Dermis blood vessel endothelial cell (primary cell): ENCODE measurements at regions not wholly inside any gene's neighbourhood (a gene's known extent, or its start where the extent isn't known, plus 50 kb on each side); places are given as distances from the start of the nearest gene placed in this dataset.
"Not testable (repeated sequence)": the region's sequence is repeated elsewhere in the genome, so short reads cannot be mapped to it uniquely, and the experiment has no call there.

Source experiments
- DNase-seq: peaks from one replicate; pipeline ENCODE4 v3.0.0; 2010

DNA sequence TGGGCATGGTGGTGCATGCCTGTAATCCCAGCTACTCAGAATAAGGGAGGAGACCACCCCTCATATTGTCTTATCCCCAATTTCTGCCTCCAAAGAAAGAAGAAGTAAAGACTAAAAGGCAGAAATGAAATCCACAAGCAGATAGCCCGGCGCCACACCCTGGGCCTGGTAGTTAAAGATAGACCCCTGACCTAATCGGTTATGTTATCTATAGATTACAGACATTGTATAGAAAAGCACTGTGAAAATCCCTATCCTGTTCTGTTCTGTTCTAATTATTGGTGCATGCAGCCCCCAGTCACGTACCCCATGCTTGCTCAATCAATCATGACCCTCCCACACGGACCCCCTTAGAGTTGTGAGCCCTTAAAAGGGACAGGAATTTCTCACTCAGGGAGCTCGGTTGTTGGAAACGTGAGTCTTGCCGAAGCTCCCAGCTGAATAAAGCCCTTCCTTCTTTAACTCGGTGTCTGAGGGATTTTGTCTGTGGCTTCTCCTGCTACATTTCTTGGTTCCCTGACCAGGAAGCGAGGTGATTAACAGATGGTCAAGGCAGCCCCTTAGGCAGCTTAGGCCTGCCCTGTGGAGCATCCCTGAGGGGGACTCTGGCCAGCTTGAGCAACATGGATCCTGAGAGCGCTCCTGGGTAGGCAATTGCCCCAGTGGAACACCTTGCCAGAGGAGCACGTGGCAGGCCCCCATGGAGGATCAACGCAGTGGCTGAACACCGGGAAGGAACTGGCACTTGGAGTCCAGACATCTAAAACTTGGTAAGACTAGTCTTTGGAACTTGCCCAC lies 188.7 kb upstream of the NDUFV2 start:
- not testable (repeated sequence) for DNase-seq

DNA sequence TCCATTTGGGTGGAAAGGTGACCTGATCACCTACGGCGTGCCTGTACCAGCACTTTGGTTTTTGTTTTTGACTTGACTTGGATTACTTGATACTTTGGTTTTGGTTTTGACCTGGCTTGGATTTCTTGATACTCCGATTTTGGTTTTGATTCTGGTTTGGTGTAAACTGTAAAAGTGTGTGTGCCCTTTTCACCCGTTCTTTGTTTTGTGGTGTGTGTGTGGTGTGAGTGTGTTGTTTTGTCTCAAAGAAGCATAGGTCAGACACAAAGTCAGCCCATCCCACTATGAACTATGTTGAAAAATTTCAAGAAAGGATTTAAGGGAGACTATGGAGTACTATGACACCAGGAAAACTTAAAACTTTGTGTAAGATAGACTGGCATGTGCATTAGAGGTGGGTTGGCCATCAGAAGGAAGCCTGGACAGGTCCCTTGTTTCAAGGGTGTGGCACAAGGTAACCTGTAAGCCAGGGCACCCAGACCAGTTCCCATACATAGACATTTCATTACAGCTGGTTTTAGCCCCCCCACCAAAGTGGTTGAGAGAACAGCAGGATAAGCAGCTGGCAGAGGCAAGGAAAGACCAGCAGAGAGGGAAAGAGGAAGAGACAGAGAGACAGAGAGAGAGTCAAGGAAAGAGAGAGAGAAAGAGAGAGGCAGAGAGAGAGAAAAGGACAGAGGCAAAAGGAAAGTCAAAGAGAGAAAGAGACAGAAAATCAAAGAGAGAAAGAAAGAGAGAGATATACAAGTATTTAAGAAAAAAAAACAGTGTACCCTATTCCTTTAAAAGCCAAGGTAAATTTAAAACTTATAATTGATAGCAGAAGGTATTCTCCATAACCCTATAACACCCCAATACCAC lies 187.9 kb upstream of the NDUFV2 start:
- DNase-seq, result not testable (repeated sequence)

DNA sequence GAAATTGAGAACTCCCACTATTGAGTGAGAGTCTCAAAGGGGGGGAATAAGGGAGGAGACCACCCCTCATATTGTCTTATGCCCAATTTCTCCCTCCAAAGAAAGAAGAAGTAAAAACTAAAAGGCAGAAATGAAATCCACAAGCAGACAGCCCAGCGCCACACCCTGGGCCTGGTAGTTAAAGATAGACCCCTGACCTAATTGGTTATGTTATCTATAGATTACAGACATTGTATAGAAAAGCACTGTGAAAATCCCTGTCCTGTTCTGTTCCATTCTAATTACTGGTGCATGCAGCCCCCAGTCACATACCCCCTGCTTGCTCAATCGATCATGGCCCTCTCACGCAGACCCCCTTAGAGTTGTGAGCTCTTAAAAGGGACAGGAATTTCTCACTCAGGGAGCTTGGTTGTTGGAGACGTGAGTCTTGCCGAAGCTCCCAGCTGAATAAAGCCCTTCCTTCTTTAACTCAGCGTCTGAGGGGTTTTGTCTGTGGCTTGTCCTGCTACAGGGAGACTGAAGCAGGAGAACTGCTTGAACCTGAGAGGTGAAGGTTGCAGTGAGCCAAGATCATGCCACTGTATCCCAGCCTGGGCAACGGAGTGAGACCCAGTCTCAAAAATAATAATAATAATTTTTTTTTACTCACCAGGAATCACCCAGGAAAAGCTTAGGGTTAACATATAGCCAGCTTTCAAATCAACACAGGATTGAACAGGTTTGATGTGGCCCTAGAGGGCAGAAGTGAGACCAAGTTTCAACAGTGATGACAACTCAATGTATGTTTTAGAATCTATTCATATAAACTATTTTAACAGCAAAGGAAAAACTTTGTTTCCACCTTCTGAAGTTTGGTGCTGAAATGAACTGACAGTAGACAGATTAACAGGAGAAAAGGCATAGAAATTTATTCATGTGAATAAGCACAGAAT lies 181.4 kb upstream of the NDUFV2 start:
- not testable (repeated sequence) for DNase-seq

DNA sequence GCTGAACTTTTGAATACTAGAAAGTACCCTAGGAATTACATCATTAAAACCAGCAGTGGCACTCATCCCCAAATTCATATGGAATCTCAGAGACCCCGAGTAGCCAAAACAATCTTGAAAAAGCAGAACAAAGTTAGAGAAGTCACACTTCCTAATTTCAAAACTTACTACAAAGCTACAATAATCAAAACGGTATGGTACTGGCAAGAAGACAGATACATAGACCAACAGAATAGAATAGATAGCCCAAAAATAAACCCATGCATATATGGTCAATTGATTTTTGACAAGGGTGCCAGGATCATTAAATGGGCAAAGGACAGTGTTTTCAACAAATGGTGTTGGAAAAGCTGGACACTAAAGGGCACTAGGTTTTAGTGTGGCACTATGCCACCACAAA lies 176.0 kb upstream of the NDUFV2 start:
- DNase-seq, result no peak

DNA sequence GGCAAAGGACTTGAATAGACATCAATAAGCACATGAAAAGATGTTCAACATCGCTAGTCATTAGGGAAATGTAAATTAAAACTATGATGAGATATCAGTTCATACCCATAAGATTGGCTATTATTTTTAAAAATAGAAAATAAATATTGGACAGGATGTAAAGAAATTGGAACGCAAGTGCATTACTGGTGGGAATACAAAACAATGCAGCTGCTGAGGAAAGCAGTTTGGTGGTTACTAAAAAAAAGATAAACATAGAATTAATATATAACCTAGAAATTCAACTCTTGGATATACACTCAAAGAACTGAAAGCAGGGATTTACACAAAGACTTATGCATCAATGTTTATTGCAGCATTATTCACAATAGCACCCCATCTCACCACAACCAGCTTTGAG lies 174.5 kb upstream of the NDUFV2 start:
- DNase-seq, result no peak

DNA sequence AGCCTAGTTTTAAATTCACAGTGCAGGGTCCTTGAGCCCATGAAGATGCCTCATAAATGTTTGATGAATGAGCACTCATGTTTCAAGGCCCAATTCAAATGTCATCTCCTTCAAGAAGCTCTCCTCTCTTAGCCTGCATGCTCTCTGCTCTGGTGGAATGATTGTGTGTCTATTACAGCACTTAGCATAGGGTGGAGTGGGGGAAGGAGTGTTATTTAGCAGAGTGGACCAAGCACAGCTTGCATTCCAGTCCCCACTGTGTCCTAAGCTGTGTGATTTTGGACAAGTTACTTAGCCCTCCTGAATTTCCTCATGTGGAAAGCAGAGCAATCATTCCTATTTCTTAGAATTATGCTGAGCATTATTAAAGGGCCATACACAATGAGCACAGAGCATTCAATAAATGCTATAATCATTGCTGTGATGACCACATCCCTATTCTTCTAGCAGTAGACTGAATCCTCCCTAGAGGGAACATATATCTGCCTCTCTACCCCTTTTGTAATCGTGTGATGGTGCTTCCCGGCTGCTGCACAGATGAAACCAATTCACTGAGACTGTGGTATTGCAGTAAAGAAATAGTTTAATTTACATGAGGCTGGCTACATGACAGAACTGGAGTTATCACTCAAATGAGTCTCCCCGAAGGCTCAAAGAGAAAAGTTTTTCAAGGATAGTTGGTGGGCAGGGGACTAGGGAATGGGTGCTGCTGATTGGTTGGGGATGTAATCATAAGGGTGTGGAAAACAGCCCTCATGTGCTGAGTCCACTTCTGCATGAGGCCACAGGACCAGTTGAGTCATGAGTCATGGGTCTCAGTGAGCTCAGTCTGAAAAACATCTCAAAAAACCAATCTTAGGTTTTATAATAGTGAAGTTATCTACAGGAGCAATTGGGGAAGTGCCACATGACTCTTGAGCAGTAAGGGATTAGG lies 173.4 kb upstream of the NDUFV2 start:
- no peak for DNase-seq

DNA sequence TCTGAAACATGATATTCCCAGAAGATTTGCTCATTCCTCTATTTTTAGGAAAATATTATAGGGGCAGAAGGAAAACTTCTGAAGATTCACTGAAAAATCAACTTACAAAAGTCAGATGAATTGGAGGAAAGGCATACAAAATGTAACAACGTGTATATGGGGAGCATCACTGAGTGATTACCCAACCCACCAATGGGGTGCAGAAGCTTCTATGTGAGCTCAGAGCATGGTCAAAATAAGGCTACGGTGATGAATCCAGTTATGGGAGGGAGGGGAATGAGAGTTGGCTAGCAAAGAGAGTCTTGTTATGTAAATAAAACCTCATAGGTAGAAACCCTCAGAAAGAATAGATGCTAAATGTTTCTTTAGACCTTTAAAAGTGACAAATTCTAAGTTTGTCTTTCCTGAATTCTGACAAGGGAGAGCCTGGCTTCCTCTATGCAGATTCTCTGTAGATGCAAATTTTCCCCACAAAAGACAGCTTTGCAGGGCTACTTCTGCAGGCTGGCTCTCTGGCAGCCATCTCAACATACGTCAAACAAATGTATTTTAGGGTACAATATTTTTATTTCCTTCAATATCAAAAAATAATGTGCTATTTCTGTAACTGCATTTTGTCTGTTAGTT lies 171.4 kb upstream of the NDUFV2 start:
- no peak for DNase-seq

DNA sequence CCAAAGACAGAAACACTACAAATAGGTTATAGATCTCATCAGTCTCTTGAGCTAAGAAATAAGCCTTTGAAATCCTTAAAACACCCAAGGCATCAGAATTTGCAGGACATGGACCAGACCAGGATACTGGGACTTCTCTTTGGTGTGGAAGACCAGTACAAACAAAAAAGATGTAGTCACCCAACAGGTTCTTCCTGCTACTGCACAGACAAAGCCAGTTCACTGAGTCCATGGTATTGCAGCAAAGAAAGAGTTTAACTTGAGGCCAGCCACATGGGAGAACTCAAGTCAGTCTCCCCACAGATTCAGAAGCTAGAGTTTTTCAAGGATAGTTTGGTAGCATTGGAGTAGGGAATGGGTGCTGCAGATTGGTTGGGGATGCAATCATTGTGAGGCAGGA lies 169.6 kb upstream of the NDUFV2 start:
- no peak for DNase-seq

DNA sequence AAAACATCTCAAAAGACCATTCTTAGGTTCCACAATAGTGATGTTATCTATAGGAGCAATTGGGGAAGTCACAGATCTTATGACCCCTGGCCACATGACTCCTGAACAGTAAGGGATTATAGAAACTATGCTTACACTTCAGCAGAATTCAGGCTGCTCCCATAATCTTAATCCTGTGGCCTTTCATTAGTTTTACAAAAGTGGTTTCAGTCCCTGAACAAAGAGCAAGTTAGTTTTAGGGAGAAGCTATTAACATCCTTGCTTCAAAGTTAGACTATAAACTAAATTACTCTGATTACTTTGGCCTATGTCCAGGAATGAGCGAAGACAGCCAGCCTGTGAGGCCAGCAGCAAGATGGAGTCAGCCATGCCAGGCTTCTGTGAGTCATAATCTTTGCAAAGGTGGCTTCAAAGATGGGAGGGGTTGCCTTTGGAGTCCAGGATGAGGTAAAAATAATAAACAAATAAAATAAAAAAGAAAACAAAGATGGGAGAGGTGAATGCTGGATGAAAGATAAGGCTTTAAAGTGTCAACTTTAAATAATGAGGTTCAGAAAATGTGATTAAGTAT lies 168.7 kb upstream of the NDUFV2 start:
- no peak for DNase-seq

DNA sequence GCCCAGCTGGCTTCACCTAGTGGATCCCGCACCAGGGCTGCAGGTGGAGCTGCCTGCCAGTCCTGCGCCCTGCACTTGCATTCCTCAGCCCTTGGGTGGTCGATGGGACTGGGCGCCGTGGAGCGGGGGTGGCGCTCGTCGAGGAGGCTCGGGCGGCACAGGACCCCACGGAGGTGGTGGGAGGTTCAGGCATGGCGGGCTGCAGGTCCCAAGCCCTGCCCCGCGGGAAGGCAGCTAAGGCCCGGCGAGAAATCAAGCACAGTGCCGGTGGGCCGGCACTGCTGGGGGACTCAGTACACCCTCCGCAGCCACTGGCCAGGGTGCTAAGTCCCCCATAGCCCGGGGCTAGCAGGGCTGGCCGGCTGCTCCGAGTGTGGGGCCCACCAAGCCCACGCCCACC lies 167.2 kb upstream of the NDUFV2 start:
- not testable (repeated sequence) for DNase-seq

DNA sequence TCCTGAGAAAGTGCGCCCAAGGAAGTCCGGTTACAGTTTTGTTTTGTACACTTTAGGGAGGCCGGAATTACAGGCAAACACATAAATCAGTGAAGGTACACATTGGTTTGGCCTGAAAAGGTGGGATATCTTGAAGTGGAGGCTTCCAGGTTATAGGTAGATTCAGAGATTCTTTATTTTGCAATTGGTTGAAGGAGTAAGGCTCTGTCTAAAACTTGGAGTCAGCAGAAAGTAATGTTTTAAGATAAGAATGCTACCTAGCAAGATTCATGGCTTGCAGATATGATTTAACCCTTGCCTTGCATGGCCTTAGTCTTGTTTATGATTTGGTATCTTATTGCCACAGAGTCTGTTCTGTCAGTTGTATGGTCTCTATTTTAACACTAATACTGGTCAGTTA lies 165.9 kb upstream of the NDUFV2 start:
- no peak for DNase-seq

DNA sequence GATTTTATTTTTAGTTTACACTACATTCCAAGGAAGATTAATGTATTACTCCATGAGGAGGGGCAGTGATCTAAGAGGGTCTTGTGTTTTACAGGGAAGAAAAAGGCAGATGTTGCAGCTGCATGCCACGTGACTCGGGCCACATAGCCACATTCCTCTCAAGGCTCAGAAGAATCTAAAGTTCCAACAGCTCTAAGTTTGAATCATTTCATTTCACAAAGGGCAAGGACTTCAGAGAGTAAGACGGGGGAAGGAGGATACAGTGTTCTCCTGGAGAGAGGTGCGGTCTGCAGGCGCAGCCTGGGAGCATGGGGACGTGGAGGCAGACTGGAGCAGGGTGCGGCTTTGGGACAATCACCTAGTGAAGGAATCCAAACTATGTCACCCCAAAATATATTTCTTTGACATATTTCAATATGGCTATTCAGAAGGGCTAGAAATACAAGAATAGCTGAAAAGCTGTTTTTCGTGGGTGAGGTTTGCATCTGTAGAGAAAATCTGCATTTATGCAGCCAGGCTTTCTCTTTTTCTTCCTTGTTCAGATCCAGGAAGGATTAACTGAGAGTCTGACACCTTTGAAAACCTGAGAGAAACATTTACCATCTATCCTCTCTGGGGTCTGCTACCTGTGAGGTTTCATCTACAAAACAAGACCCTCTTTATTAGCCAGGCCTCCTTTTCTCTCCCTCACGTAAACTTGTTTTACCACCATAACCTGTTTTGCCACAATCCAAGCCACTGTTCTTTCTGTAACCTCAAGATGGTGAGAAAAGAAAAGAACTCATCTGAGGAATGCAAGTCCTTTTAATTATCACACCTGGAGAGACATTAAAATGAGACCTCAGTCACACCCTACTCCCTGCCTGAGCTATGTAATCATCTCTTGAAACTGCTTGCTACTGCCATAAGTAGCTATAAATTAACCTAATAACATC lies 165.1 kb upstream of the NDUFV2 start:
- no peak for DNase-seq

DNA sequence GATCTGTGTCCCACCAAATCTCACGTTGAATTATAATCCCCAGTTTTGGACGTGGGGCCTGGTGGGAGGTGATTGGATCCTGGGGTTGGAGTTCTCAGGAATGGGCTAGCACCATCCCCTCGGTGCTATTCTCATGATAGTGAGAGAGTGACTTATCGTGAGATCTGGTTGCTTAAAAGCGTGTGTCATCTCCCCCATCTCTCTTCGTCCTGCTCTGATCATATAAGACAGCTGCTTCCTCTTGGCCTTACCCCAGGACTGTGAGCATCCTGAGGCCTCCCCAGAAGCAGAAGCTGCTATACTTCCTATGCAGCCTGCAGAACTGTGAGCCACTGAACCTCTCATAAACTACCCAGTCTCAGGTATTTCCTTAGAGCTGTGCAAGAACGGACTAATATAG lies 163.7 kb upstream of the NDUFV2 start:
- DNase-seq, result peak; percentile 32

DNA sequence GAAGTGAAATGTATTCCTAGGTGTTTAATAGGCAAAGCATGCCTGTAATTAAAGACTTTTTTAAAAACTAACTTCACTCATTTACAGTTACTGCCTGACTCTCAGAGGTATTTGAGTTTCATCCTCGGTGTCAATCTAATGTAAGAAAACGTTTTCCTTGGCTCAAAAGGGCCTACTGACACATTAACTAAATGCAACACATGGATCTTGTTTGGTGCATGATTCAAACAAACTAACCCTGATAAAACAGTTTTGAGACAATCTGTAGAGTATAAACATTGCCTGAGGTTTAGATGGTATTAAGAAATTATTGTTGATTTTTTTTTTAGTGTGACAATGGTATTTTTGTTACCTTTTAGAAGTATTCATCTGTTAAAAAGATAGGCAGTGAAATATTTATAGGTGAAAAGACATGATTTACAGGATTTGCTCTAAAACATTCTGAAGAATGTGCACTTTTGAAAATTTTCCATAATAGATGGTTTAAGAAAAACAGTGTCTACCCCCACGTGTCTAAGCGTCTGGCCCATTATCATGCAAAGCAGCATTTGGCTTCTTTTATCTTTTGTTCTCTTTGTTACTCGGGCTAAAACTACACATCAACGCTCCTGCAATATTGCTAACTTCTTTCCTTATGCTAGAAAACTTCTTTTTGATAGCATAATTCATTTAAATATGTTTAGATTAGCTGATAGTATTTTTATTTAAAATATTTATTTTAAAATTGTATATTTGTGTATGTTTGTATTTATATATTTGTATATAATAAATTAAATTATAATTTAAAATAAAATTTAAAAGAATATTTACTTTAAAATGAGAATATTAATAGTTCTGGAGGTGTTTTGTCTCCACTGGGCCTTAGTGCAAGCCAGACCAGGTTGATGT lies 160.2 kb upstream of the NDUFV2 start:
- no peak for DNase-seq

DNA sequence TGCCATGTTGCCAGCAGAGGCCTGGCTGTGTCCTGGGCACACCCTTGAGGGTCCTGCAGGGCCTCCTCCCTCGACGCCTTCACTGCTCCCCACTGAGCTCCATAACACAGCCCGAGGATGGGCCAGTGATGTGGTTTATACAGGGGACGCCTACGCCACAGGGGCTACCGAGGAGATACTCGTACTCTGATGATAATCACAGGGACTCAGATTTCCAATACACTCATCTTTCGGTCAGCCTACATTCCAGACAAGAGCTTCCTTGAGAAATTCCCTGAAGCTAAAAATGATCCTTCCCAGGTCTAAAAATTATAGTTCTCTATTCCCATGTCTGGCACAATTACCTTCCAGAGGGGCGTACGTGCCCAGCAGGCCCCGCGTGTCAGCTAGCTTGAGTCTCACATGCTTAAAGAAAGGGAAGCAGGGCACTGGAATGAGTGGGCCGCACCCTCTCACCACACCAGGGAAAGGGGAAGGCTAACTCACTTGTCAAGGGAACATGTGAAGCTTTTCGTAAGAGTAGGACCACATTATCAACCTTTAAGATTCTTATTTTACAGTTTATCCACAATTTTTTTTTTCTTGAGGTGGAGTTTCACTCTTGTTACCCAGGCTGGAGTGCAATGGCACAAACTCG lies 159.5 kb upstream of the NDUFV2 start:
- DNase-seq, result no peak

DNA sequence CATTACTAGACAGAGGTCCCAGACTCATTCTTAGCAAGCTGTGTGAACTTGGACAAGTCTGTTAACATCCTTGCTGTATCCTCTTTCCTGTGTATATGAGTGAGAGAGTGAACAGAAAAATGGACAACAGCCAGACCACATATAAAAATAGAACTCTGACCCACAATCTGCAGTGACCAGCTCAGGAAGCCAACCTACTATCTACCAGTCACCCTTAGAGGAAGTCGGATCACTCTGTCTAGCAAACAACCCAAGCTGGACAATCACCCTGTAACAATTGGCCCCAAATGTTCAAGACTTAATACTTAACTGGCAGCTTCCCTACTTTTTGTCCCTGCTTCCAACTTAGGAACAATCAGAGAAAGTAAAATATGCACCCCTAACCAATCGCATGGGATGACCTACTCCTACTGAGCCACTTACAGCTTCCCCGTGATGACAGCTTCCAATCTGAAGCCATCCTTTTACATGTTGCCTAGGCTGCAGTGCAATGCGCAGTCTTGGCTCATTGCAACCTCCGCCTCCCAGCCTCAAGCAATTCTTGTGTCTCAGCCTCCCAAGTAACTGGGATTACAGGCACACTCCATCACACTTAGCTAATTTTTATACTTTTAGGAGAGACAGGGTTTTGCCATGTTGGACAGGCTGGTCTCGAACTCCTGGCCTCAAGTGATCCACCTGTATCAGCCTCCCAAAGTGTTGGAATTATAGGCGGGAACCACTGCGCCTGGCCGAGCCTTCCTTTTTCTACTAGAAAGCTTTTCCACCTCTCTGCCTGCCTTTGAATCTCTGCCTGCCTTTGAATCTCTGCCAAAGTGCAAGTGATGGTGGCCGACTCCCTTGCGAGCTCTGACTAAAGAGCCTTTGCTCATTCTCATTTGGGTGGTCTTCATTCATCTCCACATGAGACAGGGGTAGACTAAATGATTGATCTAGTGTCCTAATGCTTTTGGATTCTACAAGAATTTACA lies 158.3 kb upstream of the NDUFV2 start:
- DNase-seq, result no peak

DNA sequence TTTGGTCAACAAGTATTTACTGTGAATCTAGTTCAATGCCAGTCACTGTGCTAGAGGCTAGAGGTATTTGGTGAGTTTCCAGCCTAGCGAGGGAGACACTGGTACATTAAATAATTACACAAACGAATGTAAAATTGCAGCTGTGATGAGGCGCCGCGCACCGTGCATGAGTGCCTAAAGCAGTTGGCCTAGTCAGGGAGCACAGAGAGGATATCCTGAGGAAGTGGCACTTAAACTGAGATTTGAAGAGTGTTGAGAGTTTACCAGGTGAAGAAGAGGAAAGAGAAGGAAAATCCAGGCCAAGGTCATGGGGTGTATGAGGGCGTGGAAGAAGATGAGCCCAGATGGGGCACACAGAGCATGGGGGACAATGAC lies 157.6 kb upstream of the NDUFV2 start:
- no peak for DNase-seq
